ENCODE measurements at regions not wholly inside any gene's neighbourhood (a gene's known extent, or its start where the extent isn't known, plus 50 kb on each side); places are given as distances from the start of the nearest gene placed in this dataset.
A peak's percentile ranks its signal among the peaks of the same experiment; 100 is the strongest.

DNA sequence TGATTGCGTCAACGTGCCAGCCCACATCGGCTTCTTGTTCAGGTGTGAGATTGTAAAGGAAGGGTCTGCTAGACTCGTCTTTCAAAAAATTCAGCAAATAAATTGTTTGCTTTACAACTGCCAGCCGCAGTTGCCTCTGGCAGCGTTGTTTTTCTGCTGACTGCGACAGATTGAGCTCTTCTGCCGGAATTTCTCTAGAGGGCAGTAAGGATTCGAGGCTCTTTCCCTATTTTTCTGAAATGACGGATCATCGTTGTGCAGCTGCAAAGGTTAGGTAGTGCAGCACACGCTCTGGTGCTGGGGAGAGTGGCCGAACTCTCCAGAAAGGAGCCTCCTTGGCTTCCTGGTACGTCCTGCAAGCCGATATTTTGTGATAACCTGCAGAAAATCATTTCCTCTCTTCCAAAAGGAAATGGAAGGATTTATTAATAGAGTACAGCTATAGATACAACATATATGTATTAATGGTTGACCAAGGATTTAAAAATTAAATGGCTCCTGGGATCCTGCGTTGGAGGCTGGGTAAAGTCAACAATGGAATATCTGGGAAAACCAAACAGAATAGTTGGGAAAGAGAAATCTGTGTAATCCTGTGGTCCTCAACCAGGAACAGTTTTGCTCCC is 121.9 kb upstream of the ZFP64 start:
- H3K27ac ChIP-seq (ENCODE audit: low read length), result no peak overlapping the region
- no peak for TF ChIP-seq EZH2 (IDR thresholded peaks at IDR 0.05; ENCODE audit: borderline replicate concordance, low read depth, low read length, severe bottlenecking)
- TF ChIP-seq CTCF (IDR thresholded peaks at IDR 0.05; ENCODE audit: borderline replicate concordance, extremely low read depth, low read length, poor library complexity, severe bottlenecking), result no peak
- no peak overlapping the region for H3K4me3 ChIP-seq (ENCODE audit: low read depth in 1 of 2, low read length in 2 of 2)
- no peak for ATAC-seq (ENCODE audit: insufficient read depth, low read depth)
- no peaks in the 10 kb centered on the region for H3K9me3 ChIP-seq (ENCODE audit: insufficient read depth, low read length, severe bottlenecking)
- no peak overlapping the region for H3K9ac ChIP-seq (ENCODE audit: low read depth, low read length)
- no peaks in the 10 kb centered on the region for H3K79me2 ChIP-seq (ENCODE audit: insufficient read depth, low read length)
- no peak overlapping the region for H3K4me2 ChIP-seq (ENCODE audit: insufficient read depth, low read length)
- peaks cover 11% of the 10 kb centered on the region for H3K27me3 ChIP-seq (ENCODE audit: insufficient read depth, low read length, poor library complexity)
- H4K20me1 ChIP-seq (ENCODE audit: insufficient read depth, low read length), result no peaks in the 10 kb centered on the region
- no peak overlapping the region for H2AFZ ChIP-seq (ENCODE audit: low read depth, low read length)
- H3K4me1 ChIP-seq (ENCODE audit: insufficient read depth, low read length), result no peaks in the 10 kb centered on the region
- no peak for DNase-seq
- no peaks in the 10 kb centered on the region for H3K36me3 ChIP-seq (ENCODE audit: insufficient read depth, low read length)

- DNase-seq (peak; percentile 51), ATAC-seq (ENCODE audit: insufficient read depth, low read depth) (peak; percentile 68; the same call in 2 of the 3 replicates)
- peaks cover 14% of the 10 kb centered on the region for H3K27me3 ChIP-seq (ENCODE audit: insufficient read depth, low read length, poor library complexity)
- no peaks in the 10 kb centered on the region for H3K79me2 ChIP-seq (ENCODE audit: insufficient read depth, low read length)
- H2AFZ ChIP-seq (ENCODE audit: low read depth, low read length), result no peak overlapping the region
- H3K4me3 ChIP-seq (ENCODE audit: low read depth in 1 of 2, low read length in 2 of 2), result no peak overlapping the region
- H3K4me2 ChIP-seq (ENCODE audit: insufficient read depth, low read length), result no peak overlapping the region
- H4K20me1 ChIP-seq (ENCODE audit: insufficient read depth, low read length), result no peaks in the 10 kb centered on the region
- H3K27ac ChIP-seq (ENCODE audit: low read length), result no peak overlapping the region
- TF ChIP-seq EZH2 (IDR thresholded peaks at IDR 0.05; ENCODE audit: borderline replicate concordance, low read depth, low read length, severe bottlenecking), result no peak
- peak; percentile 89 for TF ChIP-seq CTCF (IDR thresholded peaks at IDR 0.05; ENCODE audit: borderline replicate concordance, extremely low read depth, low read length, poor library complexity, severe bottlenecking)
- H3K9ac ChIP-seq (ENCODE audit: low read depth, low read length), result no peak overlapping the region
- no peaks in the 10 kb centered on the region for H3K36me3 ChIP-seq (ENCODE audit: insufficient read depth, low read length)
- no peaks in the 10 kb centered on the region for H3K9me3 ChIP-seq (ENCODE audit: insufficient read depth, low read length, severe bottlenecking)
- H3K4me1 ChIP-seq (ENCODE audit: insufficient read depth, low read length), result no peaks in the 10 kb centered on the region
Observed at GRCh38 chr20:52312132-52312729, 120.7 kb upstream of the ZFP64 start.

DNA sequence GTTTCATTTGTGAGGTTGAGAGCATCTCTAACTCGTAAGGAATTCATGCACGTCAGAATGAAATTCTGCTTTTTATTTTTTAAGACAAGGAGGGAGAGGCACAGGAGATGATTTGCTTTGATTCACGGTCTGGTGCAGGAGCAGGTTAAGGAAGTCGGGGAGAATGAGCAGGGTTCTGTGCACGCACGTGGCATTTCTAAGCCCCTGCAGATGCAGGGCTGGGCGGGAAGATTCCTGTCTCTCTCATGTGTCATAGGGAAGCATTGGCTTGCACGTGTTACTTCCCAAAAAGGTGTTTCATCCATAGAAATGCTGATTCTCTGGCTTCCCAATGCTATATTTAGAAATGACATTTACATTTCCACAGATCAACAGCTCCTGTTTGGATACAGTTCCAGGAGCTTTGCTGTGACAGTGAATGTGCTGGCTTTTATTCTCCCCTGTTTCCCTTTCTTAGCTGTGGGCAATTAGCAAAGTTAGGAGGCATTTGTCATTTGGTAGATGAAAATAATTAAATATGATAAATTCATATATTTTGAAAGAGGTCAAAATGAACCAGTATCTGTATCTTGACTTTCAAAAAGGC is 119.7 kb upstream of the ZFP64 start:
- Histone ChIP-seq H3K36me3 (ENCODE audit: insufficient read depth, low read length) (no peaks in the 10 kb centered on the region), H2AFZ (ENCODE audit: low read depth, low read length) (no peak overlapping the region), H3K27ac (ENCODE audit: low read length) (no peak overlapping the region), H4K20me1 (ENCODE audit: insufficient read depth, low read length) (no peaks in the 10 kb centered on the region), H3K4me1 (ENCODE audit: insufficient read depth, low read length) (no peaks in the 10 kb centered on the region), H3K27me3 (ENCODE audit: insufficient read depth, low read length, poor library complexity) (peaks cover 10% of the 10 kb centered on the region), H3K4me3 (ENCODE audit: low read depth in 1 of 2, low read length in 2 of 2) (no peak overlapping the region), H3K9ac (ENCODE audit: low read depth, low read length) (no peak overlapping the region), H3K9me3 (ENCODE audit: insufficient read depth, low read length, severe bottlenecking) (no peaks in the 10 kb centered on the region), H3K79me2 (ENCODE audit: insufficient read depth, low read length) (no peaks in the 10 kb centered on the region), H3K4me2 (ENCODE audit: insufficient read depth, low read length) (no peak overlapping the region)
- DNase-seq (no peak), ATAC-seq (ENCODE audit: insufficient read depth, low read depth) (no peak)
- TF ChIP-seq CTCF (IDR thresholded peaks at IDR 0.05; ENCODE audit: borderline replicate concordance, extremely low read depth, low read length, poor library complexity, severe bottlenecking), result no peak
- TF ChIP-seq EZH2 (IDR thresholded peaks at IDR 0.05; ENCODE audit: borderline replicate concordance, low read depth, low read length, severe bottlenecking), result no peak
